ENCODE measurements at regions not wholly inside any gene's neighbourhood (a gene's known extent, or its start where the extent isn't known, plus 50 kb on each side); places are given as distances from the start of the nearest gene placed in this dataset.

GRCh38 chr7:51477819-51478218, 161.2 kb upstream of the COBL start:
- no peak for DNase-seq

DNA sequence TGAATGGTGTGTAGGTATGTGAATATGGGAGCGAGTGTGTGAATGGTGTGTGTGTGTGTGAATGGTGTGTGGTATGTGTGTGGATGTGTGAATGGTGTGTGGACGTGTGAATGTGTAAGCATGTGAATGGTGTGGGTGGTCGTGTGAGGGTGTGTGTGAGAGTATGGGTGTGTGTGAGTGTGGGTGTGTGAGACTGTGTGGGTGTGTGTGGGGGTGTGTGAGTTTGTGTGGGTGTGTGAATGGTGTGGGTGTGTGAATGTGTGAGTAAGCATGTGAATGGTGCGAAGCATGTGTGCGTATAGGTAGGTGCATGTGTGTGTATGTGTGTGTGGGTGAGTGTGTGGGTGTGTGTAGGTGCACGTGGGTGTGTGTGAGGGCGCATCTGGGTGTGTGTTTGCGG, 160.7 kb upstream of the COBL start:
- no peak for DNase-seq

DNA sequence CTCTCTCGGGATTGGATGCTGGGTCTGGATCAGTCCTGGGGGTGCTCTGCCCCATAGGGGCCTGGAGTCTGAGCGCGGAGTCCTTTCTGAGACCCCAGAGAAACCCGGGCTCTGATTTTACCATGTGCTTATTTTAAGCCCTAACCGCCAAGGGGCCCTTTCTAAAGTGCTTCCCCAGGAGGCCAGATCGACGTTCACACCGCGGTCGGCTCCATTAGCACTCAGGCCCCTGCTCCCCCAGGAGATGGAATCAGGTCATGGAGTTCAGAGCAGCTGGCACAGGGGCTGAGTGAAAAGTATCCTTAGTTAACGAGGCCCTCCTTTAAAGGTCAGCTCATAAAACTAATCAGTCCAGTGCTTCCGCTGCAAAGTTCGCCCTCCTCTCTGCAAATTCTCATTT, 159.4 kb upstream of the COBL start:
- no peak for DNase-seq

GRCh38 chr7:51472873-51473272, 156.3 kb upstream of the COBL start:
- DNase-seq, result no peak

DNA sequence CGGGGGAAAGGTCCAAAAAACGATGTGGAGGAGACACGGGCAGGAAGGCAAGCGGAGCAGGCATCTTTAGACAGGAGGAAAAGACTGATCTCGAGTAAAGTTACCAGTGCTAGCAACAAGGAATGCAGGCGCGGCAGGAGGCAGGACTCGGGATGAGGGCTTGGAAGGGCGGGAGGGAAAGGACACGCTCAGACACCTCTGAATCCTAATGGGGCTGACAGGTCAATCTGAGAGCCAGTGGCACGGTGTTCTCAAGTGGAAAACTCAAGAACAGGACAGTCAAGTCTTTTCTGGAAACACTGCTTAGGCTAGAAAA, 155.3 kb upstream of the COBL start:
- no peak for DNase-seq

DNA sequence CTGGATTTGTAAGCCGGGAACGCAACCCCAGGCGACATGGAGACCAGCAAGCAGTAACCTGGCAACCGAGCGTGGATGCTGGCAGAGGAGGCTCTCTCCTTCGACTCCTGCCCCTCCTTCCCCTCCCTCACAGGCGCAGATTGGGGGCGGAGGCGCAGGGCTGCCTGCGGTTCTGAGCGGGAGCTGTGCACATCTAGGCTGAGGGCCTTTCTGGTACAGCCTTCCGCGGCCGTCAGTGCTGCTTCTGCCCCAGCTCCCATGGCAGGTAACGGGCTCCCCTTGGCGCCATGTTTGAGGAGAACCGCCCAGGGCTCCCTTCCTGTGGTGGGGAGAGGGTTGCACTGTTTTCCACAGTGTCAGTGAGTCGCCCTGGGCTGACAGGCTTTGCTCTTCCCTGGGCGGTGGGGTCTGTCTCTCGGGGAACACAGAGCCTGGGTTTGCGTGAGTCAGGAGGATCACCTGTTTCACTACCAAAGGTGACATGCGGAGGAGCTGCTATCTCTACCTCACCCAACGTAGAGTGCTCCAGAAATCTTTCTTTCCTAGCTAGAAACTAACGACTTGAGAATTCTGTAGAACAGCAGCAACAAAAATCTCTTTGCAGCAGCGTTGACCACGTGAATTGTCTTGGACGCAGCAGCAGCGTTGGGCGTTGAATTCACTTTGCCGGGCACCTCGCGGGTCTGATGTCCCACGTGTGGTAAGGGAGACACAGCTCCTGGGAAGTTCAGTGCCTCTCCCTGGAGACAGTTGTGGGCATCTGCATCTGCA, 154.8 kb upstream of the COBL start:
- peak; percentile 15 for DNase-seq

DNA sequence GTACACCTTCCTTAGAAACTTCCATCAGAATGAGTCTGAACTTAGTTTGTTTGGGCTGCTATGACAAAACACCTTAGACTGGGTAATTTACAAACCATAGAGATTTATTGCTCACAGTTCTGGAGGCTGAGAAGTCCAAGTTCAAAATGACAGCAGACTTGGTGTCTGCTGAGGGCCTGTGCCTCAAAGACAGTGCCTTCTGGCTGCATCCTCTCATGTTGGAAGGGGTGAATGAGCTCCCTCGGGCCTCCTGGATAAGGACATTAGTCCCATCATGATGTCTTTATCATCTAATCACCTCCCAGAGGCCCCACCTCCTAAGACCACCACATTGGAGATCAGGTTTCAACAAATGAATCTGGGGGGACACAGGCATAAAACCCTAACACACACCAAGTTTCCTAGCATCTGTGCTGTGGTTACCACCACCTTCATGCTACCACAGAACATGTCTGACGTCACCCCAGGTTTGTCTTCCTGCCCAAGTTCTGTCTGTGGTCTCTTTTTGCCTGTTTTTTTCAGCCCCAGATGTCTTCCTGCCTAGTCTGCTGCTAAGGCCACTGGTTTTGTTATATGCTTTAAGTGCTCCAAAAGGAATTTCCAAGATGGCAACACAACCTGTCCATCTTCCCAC, 150.9 kb upstream of the COBL start:
- DNase-seq, result no peak

- no peak for DNase-seq
Measured at GRCh38 chr7:51459809-51460208, 143.2 kb upstream of the COBL start.

DNA sequence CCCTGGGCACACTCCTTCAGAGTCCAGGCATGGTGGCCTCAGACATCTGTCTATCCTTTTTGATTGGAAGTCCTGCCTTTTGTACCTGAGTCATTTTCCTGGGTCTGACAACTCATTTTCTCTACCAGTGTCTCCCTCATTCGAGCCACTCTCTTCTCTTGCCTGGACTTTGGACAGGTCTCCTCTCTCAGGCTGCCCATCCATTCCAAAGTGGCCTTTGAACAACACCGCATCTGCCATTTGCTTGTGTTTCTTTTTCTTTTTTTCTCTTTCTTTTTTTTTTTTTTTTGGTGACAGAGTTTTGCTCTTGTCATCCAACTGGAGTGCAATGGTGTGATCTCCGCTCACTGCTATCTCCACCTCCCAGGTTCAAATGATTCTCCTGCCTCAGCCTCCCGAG, 142.1 kb upstream of the COBL start:
- no peak for DNase-seq

- DNase-seq, result no peak
Measured at GRCh38 chr7:51457079-51457478, 140.5 kb upstream of the COBL start.

- no peak for DNase-seq
Measured at GRCh38 chr7:51456431-51457060, 139.9 kb upstream of the COBL start.

GRCh38 chr7:51455948-51456347, 139.3 kb upstream of the COBL start:
- no peak for DNase-seq

- DNase-seq, result no peak
Measured at GRCh38 chr7:51455513-51455912, 138.9 kb upstream of the COBL start.

DNA sequence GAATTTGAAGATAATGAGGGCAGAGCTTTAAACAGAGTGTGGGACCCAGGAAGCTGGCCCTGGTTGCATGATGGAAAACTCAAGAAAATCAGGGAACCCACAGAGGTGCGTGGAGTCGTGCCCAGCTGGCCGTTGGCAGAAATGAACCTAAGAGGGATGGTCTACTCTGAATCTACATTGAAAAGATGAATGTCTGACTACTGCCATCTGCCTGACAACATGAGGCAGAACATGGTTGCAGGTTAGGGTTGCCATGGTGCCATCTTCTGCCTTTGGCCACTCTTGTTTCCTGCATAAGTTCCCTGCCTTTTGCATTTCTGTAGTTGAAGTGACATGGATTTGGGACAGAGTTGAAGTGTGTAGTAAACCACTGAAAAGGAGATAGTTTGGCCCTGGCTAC, 138.5 kb upstream of the COBL start:
- DNase-seq, result no peak

GRCh38 chr7:51452694-51453093, 136.1 kb upstream of the COBL start:
- DNase-seq, result no peak

DNA sequence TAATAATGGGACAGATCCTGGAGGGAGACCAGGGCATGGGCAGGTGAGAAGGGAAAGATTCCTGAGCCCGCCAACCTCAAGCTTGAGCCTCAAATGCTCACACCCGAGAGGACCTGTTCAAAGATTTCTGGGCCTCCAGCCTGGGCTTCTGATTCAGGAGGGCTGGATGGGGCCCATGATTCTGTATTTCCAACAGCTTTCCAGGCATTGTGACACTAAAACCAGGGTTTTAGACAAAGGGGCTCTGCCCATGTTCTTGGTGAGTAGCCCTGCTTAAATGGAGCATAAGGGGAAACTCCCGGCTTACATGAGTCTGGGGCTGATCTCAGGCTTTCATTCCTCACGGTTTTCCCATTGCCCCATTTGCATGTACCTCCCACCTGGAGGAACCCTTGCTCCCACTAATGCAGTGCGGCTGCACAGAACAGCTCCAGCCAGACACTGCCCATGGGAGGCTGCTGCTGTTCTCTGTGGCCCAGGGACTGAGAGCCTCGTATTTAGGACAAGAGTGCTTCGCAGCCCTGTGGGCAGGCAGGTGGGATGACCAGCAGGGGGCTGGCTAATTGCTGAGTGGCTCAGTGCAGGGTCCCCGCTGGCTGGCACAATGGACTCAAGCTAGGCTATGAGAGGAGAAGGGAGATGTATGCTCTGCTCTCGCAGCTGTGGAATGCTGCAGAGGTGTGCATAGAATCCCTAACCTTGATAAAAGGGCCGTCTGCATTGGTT, 135.3 kb upstream of the COBL start:
- no peak for DNase-seq

- no peak for DNase-seq
Measured at GRCh38 chr7:51450541-51450940, 133.9 kb upstream of the COBL start.

GRCh38 chr7:51446785-51447184, 130.2 kb upstream of the COBL start:
- no peak for DNase-seq

GRCh38 chr7:51446356-51446755, 129.7 kb upstream of the COBL start:
- DNase-seq, result no peak

- no peak for DNase-seq
Measured at GRCh38 chr7:51444936-51445335, 128.3 kb upstream of the COBL start.

- DNase-seq, result peak; percentile 53
Measured at GRCh38 chr7:51430480-51431086, 114.0 kb upstream of the COBL start.

DNA sequence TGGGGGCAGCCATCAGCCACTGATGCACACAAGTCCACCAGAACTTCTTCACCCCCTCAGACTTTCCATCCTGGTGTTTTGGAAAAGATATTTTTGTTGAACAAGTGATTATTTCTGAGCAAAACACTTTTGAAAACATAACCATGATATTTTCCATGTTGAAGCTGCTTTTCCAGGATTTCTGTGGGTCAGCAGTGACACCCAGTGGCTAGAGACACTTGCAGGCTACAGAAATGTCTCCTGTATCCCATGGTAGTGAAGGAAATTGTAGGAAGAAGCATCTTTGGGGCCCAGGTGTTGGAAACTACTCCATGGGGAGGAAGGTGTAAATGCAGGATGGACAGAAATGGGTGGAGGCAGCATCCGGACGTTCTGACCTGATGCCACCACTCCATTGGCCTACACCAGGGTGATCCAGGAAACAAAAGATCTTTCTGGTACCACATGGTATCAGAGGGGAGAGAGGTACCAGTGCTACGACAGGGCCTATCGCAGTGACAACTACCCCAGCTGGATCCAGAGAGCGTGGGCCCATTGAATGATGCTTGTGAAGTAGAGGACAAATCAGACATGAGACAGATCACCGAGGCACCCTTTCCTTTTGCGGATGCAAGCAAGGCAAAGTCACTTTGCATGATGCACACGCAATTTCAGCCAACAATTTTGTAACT, 111.7 kb upstream of the COBL start:
- no peak for DNase-seq

- DNase-seq, result no peak
Measured at GRCh38 chr7:51426163-51426562, 109.6 kb upstream of the COBL start.

Measured in hindlimb muscle (tissue), 1 donor.